Neural crest cell (in vitro differentiated cells): ENCODE measurements at regions not wholly inside any gene's neighbourhood (a gene's known extent, or its start where the extent isn't known, plus 50 kb on each side); places are given as distances from the start of the nearest gene placed in this dataset.

Source experiments
- DNase-seq: peaks from one replicate; pipeline ENCODE4 v3.0.0; 2021; ENCODE audit warnings: low read depth, mixed read lengths, low spot score
- H3K27ac Mint-ChIP-seq: one replicate; pipeline ENCODE4 v1.8.0; 2021; ENCODE audit warnings: mild to moderate bottlenecking, mixed read lengths; ENCODE audit not compliant: unreplicated experiment
- H3K27me3 Mint-ChIP-seq: 2 replicates; pipeline ENCODE4 v1.8.0; 2021; ENCODE audit warnings: low read depth, mild to moderate bottlenecking, mixed read lengths
- H3K36me3 Mint-ChIP-seq: 2 replicates; pipeline ENCODE4 v1.8.0; 2021; ENCODE audit warnings: low read depth, mild to moderate bottlenecking, mixed read lengths
- H3K4me1 Mint-ChIP-seq: 2 replicates; pipeline ENCODE4 v1.8.0; 2021; ENCODE audit warnings: mixed read lengths
- H3K4me3 Mint-ChIP-seq: one replicate; pipeline ENCODE4 v1.8.0; 2021; ENCODE audit warnings: mild to moderate bottlenecking, mixed read lengths
- H3K9me3 Mint-ChIP-seq: 2 replicates; pipeline ENCODE4 v1.8.0; 2021; ENCODE audit warnings: mixed read lengths
- TF ChIP-seq, protein P1 (sequence below): fragments of 200-600 bp; sonication (generic); conservative IDR thresholded peaks from 2 replicates; pipeline ENCODE4 v1.5.0; 2021; ENCODE audit warnings: antibody characterized with exemption, mild to moderate bottlenecking

DNA sequence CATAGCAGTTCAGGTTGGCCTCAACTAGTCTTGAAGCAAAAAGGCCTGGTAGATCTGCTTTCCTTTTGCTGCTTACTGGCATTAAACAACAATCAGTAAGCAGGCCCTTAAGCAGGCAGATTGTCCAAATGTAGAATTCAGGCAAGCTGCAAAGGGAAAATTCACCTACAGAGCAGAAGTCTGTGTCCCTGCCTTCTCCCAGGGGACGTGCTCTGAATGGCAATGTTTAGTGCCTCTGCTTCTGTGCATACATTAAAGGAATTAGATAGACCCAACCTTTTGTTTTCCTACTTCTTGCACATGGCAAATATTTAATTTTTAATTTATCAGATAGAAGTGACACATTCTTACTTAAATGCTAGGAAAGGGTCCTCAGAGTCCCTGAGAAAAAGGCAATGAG lies 328.8 kb upstream of the PIK3R1 start:
- peaks cover 5% of the 10 kb centered on the region for H3K4me1 Mint-ChIP-seq
- no peak for DNase-seq
- peaks cover 2% of the 10 kb centered on the region for H3K9me3 Mint-ChIP-seq
- TF ChIP-seq, protein P1, sequence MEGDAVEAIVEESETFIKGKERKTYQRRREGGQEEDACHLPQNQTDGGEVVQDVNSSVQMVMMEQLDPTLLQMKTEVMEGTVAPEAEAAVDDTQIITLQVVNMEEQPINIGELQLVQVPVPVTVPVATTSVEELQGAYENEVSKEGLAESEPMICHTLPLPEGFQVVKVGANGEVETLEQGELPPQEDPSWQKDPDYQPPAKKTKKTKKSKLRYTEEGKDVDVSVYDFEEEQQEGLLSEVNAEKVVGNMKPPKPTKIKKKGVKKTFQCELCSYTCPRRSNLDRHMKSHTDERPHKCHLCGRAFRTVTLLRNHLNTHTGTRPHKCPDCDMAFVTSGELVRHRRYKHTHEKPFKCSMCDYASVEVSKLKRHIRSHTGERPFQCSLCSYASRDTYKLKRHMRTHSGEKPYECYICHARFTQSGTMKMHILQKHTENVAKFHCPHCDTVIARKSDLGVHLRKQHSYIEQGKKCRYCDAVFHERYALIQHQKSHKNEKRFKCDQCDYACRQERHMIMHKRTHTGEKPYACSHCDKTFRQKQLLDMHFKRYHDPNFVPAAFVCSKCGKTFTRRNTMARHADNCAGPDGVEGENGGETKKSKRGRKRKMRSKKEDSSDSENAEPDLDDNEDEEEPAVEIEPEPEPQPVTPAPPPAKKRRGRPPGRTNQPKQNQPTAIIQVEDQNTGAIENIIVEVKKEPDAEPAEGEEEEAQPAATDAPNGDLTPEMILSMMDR, result no peak
- no peak overlapping the region for H3K27ac Mint-ChIP-seq
- H3K27me3 Mint-ChIP-seq, result no peaks in the 10 kb centered on the region
- H3K36me3 Mint-ChIP-seq, result no peaks in the 10 kb centered on the region
- no peak overlapping the region for H3K4me3 Mint-ChIP-seq

DNA sequence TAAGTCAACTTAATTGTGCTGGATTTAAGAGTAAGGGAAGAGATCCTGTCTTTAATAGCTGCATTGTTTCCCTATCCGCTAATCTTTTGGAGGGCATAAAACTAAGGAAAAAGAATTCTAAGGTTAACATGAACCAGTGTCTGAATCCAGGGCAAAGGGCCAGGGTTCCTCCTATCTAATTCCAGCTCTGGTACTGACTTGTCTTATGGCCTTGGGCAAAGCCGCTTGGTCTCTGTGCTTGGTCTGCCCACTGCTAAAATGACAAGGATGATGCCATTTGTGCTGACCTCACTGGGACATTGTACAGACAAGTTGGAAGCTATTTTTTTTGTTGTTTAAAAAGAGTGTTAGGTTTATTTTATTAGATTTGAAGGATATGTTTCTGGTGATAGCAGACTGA lies 334.7 kb upstream of the PIK3R1 start:
- Mint-ChIP-seq H3K27ac (no peak overlapping the region), H3K36me3 (peaks cover 3% of the 10 kb centered on the region)

DNA sequence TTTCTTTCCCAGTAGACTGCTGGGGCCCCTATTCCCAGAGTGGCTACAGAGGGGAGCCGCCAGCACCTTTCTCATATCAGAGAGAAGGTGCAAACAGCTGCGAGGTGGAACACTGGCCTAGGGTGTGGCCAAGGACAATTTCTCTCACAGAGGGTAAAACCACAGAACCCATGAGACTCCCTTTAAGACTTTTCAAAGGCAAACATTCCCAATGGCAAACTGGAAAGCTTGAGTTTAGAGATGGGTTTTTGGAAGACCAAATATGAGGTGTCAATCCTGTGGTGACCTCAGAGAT lies 335.1 kb upstream of the PIK3R1 start:
- H3K4me3 Mint-ChIP-seq, result no peak overlapping the region
- H3K27ac Mint-ChIP-seq, result no peak overlapping the region
- peaks cover 18% of the 10 kb centered on the region for H3K4me1 Mint-ChIP-seq
- TF ChIP-seq, protein P1, result no peak
- H3K27me3 Mint-ChIP-seq, result no peaks in the 10 kb centered on the region
- peaks cover 3% of the 10 kb centered on the region for H3K36me3 Mint-ChIP-seq
- peaks cover 6% of the 10 kb centered on the region for H3K9me3 Mint-ChIP-seq
- DNase-seq, result no peak

More for the DNA sequence above, 334.7 kb upstream of the PIK3R1 start:
- DNase-seq, result no peak
- TF ChIP-seq, protein P1, result no peak
- Mint-ChIP-seq H3K27me3 (no peaks in the 10 kb centered on the region), H3K4me1 (peaks cover 18% of the 10 kb centered on the region), H3K9me3 (peaks cover 5% of the 10 kb centered on the region), H3K4me3 (no peak overlapping the region)

DNA sequence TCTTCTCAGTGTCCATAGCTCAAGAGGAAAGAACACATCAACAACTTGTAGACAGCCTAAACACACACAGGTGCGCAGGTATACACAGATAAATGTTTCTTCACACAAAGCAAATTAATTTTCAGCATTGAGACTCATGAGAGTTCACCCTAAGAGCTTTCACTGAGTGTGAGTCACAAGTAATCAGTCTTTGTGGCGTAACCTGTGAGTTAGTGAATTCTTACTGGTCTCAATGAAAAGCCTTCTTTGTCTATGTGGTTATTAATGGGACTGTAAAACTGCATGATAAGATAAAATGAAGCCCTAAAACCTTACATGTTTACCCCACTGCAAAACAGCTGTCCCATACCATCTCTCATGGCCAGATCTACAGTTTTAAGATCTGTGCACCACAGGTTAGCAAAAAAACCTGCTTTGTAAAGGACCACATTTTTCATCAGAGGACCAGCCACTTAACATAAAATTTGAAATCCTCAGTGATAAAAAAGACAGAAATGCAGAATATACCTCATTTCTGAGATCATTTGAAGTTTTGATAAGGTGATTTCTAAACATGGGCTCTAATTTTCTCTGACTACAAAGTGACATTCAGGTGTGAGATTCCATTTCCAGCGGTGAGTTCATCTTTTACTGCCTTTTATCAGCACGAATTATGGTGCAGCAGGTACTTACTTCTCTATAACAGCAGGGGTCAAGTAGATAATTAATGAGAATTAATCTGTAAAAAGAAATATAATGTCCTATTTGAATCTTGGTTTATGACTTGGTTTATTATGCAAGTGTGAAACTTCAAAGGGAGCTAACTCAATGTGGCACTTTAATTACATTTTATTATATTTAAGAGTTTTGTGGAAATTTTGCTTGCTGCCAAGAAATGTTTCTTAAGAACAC lies 335.7 kb upstream of the PIK3R1 start:
- Mint-ChIP-seq H3K36me3 (peaks cover 3% of the 10 kb centered on the region), H3K4me3 (no peak overlapping the region), H3K9me3 (peaks cover 6% of the 10 kb centered on the region), H3K27ac (no peak overlapping the region), H3K27me3 (no peaks in the 10 kb centered on the region), H3K4me1 (peaks cover 18% of the 10 kb centered on the region)
- DNase-seq, result no peak
- TF ChIP-seq, protein P1, result no peak

DNA sequence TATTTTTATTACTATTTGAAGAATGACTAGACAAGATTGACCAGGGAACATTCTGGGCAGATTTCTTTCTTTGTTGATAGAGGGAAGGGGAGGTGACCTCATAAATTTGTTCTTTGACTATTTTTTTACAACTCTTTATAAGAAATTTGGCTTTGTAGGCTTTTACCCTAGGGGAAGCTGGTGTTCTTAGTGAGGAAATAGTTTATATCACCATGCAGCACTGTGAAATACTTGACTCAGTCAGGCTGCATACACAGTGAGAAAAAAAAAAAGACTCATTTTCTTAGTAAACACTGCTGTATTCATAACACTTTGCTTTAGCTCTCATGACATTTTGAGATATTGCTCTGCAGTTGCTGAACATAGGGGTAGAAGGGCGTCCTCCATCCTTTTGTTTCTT lies 336.6 kb upstream of the PIK3R1 start:
- Mint-ChIP-seq H3K4me1 (peaks cover 18% of the 10 kb centered on the region), H3K36me3 (peaks cover 3% of the 10 kb centered on the region), H3K4me3 (no peak overlapping the region), H3K9me3 (peaks cover 6% of the 10 kb centered on the region), H3K27ac (no peak overlapping the region), H3K27me3 (no peaks in the 10 kb centered on the region)
- no peak for DNase-seq
- TF ChIP-seq, protein P1, result no peak
